A549 (cell line): ENCODE measurements at regions not wholly inside any gene's neighbourhood (a gene's known extent, or its start where the extent isn't known, plus 50 kb on each side); places are given as distances from the start of the nearest gene placed in this dataset.

Experiments
- GATA3 ChIP-seq: IDR thresholded peaks from 2 replicates; pipeline ENCODE4 v1.6.1; 2012; ENCODE audit warnings: borderline replicate concordance
- MAZ ChIP-seq: fragments of 150-350 bp; IDR thresholded peaks from 2 replicates; pipeline ENCODE4 v1.6.1; 2014; ENCODE audit warnings: antibody characterized with exemption, low read depth, low read length, borderline replicate concordance
- NFE2L2 ChIP-seq: fragments of 150-350 bp; conservative IDR thresholded peaks from 2 replicates; pipeline ENCODE4 v1.6.1; 2014; ENCODE audit warnings: low read length
- POLR2A ChIP-seq: IDR thresholded peaks from 2 replicates; pipeline ENCODE4 v1.6.1; 2012; ENCODE audit warnings: mild to moderate bottlenecking, low read length
- RFX5 ChIP-seq: fragments of 450-650 bp; IDR thresholded peaks from 2 replicates; pipeline ENCODE4 v1.7.1; 2014; ENCODE audit warnings: antibody characterized with exemption, mild to moderate bottlenecking, moderate library complexity
- TF ChIP-seq, protein P1 (sequence below): fragments of >200 bp; sonication (Bioruptor Twin); formaldehyde crosslinking; IDR thresholded peaks from 3 replicates; pipeline ENCODE4 v1.5.1; 2016

DNA sequence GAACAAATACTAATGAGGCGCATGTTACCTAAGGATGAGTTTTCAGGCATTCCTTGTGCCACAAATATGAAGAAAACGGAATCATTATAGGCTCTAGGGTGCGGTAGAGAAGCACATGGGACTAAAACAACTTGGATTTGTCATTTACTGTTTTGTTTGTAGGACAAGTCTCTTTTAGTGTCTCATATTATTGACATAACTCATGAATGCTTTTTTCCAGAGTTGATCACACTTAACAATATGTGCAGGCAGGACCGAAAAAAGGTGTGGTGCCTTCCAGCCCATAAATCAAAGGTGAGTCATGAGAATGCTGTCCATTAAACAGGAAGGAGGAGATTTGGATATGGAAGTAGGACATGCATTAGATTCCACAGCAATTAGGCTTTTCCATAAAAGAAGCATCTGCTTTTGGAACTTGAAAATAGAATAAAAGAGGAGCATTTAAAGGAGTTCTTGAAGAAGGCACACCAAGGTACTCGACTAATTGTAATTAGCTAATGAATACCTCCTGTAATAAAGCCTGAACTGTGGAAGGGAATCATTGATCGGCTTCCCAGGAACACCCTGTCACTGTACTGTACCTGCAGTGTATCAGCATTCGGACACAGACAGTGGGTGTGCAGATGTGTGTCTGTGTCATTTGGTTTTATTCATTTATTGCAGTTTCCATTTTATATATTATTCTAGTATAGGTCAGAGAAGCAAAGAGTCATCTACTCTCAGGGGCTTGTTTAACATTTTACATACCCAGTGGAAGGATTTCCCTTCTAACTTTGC lies 119.7 kb upstream of the KLF14 start:
- TF ChIP-seq GATA3: peak; percentile 80; the same call in 1 of the 2 replicates
- no peak for TF ChIP-seq NFE2L2
- TF ChIP-seq, protein P1, sequence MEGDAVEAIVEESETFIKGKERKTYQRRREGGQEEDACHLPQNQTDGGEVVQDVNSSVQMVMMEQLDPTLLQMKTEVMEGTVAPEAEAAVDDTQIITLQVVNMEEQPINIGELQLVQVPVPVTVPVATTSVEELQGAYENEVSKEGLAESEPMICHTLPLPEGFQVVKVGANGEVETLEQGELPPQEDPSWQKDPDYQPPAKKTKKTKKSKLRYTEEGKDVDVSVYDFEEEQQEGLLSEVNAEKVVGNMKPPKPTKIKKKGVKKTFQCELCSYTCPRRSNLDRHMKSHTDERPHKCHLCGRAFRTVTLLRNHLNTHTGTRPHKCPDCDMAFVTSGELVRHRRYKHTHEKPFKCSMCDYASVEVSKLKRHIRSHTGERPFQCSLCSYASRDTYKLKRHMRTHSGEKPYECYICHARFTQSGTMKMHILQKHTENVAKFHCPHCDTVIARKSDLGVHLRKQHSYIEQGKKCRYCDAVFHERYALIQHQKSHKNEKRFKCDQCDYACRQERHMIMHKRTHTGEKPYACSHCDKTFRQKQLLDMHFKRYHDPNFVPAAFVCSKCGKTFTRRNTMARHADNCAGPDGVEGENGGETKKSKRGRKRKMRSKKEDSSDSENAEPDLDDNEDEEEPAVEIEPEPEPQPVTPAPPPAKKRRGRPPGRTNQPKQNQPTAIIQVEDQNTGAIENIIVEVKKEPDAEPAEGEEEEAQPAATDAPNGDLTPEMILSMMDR: no peak
- no peak for TF ChIP-seq POLR2A
- TF ChIP-seq RFX5: no peak
- TF ChIP-seq MAZ: no peak
